ENCODE measurements at regions not wholly inside any gene's neighbourhood (a gene's known extent, or its start where the extent isn't known, plus 50 kb on each side); places are given as distances from the start of the nearest gene placed in this dataset.

- TF ChIP-seq EP300 (IDR thresholded peaks at IDR 0.05) (no peak), CTCF (IDR thresholded peaks at IDR 0.05) (no peak), POLR2A (IDR thresholded peaks at IDR 0.05) (no peak)
- DNase-seq (ENCODE audit: low spot score in 2 of 2), result no peak
- Histone ChIP-seq H3K27ac (no peak overlapping the region), H3K9me3 (peaks cover 0 to 16% (median 5%) of the 10 kb centered on the region in 4 donors), H3K4me3 (no peak overlapping the region), H3K27me3 (no peaks in the 10 kb centered on the region), H3K36me3 (no peaks in the 10 kb centered on the region), H3K4me1 (no peaks in the 10 kb centered on the region)
- WGBS, 2 donors, result 73 to 82% methylated on average over 2 of the region's 2 CpGs
Observed at GRCh38 chr12:43029971-43030370, 440.4 kb upstream of the PRICKLE1 start.

- WGBS, 2 donors, result 65 to 68% methylated on average over 3 of the region's 3 CpGs
- Histone ChIP-seq H3K27me3 (no peaks in the 10 kb centered on the region), H3K36me3 (no peaks in the 10 kb centered on the region), H3K4me3 (no peak overlapping the region), H3K9me3 (peaks cover 0 to 16% (median 5%) of the 10 kb centered on the region in 4 donors), H3K27ac (no peak overlapping the region), H3K4me1 (no peaks in the 10 kb centered on the region)
- TF ChIP-seq EP300 (IDR thresholded peaks at IDR 0.05) (no peak), CTCF (IDR thresholded peaks at IDR 0.05) (no peak), POLR2A (IDR thresholded peaks at IDR 0.05) (no peak)
- DNase-seq (ENCODE audit: low spot score in 2 of 2), result no peak
Observed at GRCh38 chr12:43028826-43029225, 439.3 kb upstream of the PRICKLE1 start.

DNA sequence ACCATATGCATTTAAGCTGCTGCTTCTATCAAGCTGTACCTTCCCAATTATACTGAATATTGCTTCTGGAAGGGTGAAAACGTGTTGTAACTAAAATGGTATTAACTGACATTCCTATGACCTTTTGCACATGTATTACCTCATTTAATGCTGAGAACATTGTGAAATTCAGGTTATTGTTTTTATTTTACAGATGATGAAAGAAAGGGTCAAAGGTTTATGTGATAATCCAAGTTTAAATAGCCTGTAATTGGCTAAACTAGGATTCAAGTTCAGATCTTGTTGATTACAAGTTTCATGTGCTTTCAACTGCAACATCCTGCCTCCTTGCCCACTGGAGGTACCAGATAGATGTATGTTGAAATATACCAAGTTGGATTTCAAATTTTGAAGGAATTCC lies 433.3 kb upstream of the PRICKLE1 start:
- H3K9me3 ChIP-seq, result no peaks in the 10 kb centered on the region
- WGBS, 2 donors, result 67 to 73% methylated on average over 1 of the region's 1 CpG
- no peaks in the 10 kb centered on the region for H3K4me1 ChIP-seq
- no peak overlapping the region for H3K27ac ChIP-seq
- DNase-seq (ENCODE audit: low spot score in 2 of 2), result no peak
- H3K27me3 ChIP-seq, result no peaks in the 10 kb centered on the region
- H3K4me3 ChIP-seq, result no peak overlapping the region
- TF ChIP-seq EP300 (IDR thresholded peaks at IDR 0.05) (no peak), CTCF (IDR thresholded peaks at IDR 0.05) (no peak), POLR2A (IDR thresholded peaks at IDR 0.05) (no peak)
- no peaks in the 10 kb centered on the region for H3K36me3 ChIP-seq

DNA sequence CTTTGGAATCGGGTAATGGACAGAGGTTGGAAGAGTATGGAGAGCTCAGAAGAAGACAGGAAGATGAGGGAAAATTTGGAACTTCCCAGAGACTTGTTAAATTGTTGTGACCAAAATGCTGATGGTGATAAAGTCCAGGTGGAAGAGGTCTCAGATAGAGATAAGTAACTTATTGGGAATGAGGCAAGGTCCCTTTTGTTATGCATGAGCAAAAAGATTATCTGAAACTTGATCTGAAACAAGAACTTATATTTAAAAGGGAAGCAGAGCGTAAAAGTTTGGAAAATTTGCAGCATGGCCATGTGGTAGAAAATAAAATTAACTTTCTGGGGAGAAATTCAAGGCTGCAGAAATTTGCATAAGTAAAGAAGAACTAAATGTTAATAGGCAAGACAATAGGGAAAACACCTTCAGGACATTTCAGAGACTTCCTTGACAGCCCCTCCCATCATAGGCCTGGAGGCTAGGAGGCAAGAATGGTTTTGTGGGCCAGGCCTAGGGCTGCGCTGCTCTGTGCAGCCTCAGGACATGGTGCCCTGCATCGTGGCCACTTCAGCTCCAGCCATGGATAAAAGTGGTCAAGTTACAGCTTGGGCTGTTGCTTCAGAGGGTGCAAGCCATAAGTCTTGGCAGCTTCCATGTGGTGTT lies 425.7 kb upstream of the PRICKLE1 start:
- H3K36me3 ChIP-seq, result no peaks in the 10 kb centered on the region
- no peak for DNase-seq (ENCODE audit: low spot score in 2 of 2)
- no peak for TF ChIP-seq POLR2A (IDR thresholded peaks at IDR 0.05)
- TF ChIP-seq CTCF (IDR thresholded peaks at IDR 0.05), result no peak
- TF ChIP-seq EP300 (IDR thresholded peaks at IDR 0.05), result no peak
- no peaks in the 10 kb centered on the region for H3K27me3 ChIP-seq
- H3K4me1 ChIP-seq, result no peaks in the 10 kb centered on the region
- no peak overlapping the region for H3K4me3 ChIP-seq
- H3K9me3 ChIP-seq, result no peaks in the 10 kb centered on the region
- 92 to 93% methylated on average over 4 of the region's 4 CpGs for WGBS, 2 donors
- no peak overlapping the region for H3K27ac ChIP-seq

DNA sequence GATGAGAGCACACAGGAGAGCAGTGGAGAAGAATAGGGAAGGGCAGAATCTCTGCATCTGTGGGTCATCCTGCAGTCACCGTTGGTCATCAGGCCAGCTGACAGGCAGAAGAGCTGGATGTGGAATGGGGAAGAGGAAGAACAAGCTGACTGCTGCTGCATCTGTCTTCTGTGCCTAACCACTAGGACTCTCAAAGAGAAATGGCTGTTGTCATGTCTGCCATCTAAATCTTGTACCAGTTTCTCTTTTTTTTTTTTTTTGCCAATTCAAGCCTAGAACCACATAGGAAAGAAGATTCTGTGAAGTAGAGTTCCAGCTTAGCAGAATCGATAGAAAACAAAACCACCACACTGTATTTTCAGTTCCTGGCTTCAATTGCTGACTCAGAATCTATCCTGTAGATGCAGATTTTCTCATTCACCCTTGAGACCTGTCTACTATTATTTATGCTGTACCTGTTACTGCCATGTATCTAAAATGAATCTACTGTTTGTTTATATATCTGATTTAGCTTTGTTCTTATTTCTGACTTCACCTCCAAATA lies 421.9 kb upstream of the PRICKLE1 start:
- TF ChIP-seq CTCF (IDR thresholded peaks at IDR 0.05), result no peak
- TF ChIP-seq EP300 (IDR thresholded peaks at IDR 0.05), result no peak
- no peak for TF ChIP-seq POLR2A (IDR thresholded peaks at IDR 0.05)
- peaks cover 0 to 6% (median 3%) of the 10 kb centered on the region in 4 donors for H3K4me1 ChIP-seq
- H3K27me3 ChIP-seq, result no peaks in the 10 kb centered on the region
- H3K27ac ChIP-seq, result no peak overlapping the region
- no peaks in the 10 kb centered on the region for H3K9me3 ChIP-seq
- DNase-seq (ENCODE audit: low spot score in 2 of 2), result no peak
- H3K36me3 ChIP-seq, result no peaks in the 10 kb centered on the region
- H3K4me3 ChIP-seq, result no peak overlapping the region
- whole genome bisulfite sequencing, 2 donors, result 58 to 67% methylated on average over 2 of the region's 2 CpGs

Measured in tibial nerve (tissue), 4 donors.